IMR-90 (cell line): ENCODE measurements at regions not wholly inside any gene's neighbourhood (a gene's known extent, or its start where the extent isn't known, plus 50 kb on each side); places are given as distances from the start of the nearest gene placed in this dataset.

Experiments used
- ATAC-seq: fragments of 200-7000 bp; cut with Tn5 transposase; 2 replicates; pipeline ENCODE4 v1.9.1; 2020; ENCODE audit warnings: low read depth, mild to moderate bottlenecking, moderate library complexity
- BruUV-seq: library from RNA; stranded (reverse); fragments of 400-500 nt; replicated peaks from 2 replicates; lab custom pipeline; 2021; lab: Mats Ljungman, UMichigan
- CTCF ChIA-PET: fragments of 300-600 bp; formaldehyde crosslinking; extraction: SDS; loops from one replicate; lab custom pipeline; 2021; ENCODE audit warnings: antibody characterized with exemption; lab: Yijun Ruan, JAX
- POLR2A ChIA-PET: fragments of 300-600 bp; sonication (Branson Sonifier 250); formaldehyde crosslinking; loops from one replicate; lab custom pipeline; 2022; ENCODE audit warnings: antibody characterized with exemption; ENCODE audit not compliant: unreplicated experiment; lab: Charles Lee
- DNase-seq: peaks from one replicate; pipeline ENCODE4 v3.0.0; 2013
- H2AFZ ChIP-seq: replicated peaks from 2 replicates; pipeline ENCODE3; 2013; ENCODE audit warnings: low read length, mild to moderate bottlenecking; ENCODE audit not compliant: poor library complexity
- H2AK5ac ChIP-seq: 2 replicates; pipeline ENCODE4 v1.6.1; 2013; ENCODE audit warnings: low read depth, low read length, inconsistent platforms
- H2AK9ac ChIP-seq: replicated peaks from 2 replicates; pipeline ENCODE3; 2013; ENCODE audit warnings: mild to moderate bottlenecking, low read depth, low read length, moderate library complexity; ENCODE audit not compliant: poor library complexity
- H2BK120ac ChIP-seq: 2 replicates; pipeline ENCODE4 v1.6.1; 2013; ENCODE audit warnings: low read depth, low read length, inconsistent platforms
- H2BK15ac ChIP-seq: 3 replicates; pipeline ENCODE4 v1.6.1; 2013; ENCODE audit warnings: low read depth, low read length, inconsistent platforms
- H2BK20ac ChIP-seq: 2 replicates; pipeline ENCODE4 v1.6.1; 2013; ENCODE audit warnings: low read depth, mild to moderate bottlenecking, inconsistent platforms, low read length, moderate library complexity
- H2BK5ac ChIP-seq: 2 replicates; pipeline ENCODE4 v1.6.1; 2013; ENCODE audit warnings: mild to moderate bottlenecking, low read depth, low read length, inconsistent platforms; ENCODE audit not compliant: poor library complexity, severe bottlenecking
- H3K14ac ChIP-seq: replicated peaks from 2 replicates; pipeline ENCODE4 v1.6.1; 2013; ENCODE audit warnings: low read depth, low read length, inconsistent platforms
- H3K18ac ChIP-seq: 2 replicates; pipeline ENCODE4 v1.6.1; 2013; ENCODE audit warnings: low read depth, low read length, control low read depth
- H3K23ac ChIP-seq: 2 replicates; pipeline ENCODE4 v1.6.1; 2013; ENCODE audit warnings: low read depth, low read length, inconsistent platforms
- H3K27ac ChIP-seq: 2 replicates; pipeline ENCODE4 v1.5.1; 2013; ENCODE audit warnings: mild to moderate bottlenecking, control low read depth, low read length; ENCODE audit not compliant: insufficient read depth
- H3K27me3 ChIP-seq: 2 replicates; pipeline ENCODE4 v1.6.1; 2013; ENCODE audit warnings: low read length; ENCODE audit not compliant: control insufficient read depth, insufficient read depth
- H3K36me3 ChIP-seq: 2 replicates; pipeline ENCODE4 v1.6.1; 2013; ENCODE audit warnings: low read length, mixed read lengths; ENCODE audit not compliant: control insufficient read depth, insufficient read depth
- H3K4ac ChIP-seq: 2 replicates; pipeline ENCODE4 v1.6.1; 2013; ENCODE audit warnings: low read depth, low read length, inconsistent platforms
- H3K4me1 ChIP-seq: 2 replicates; pipeline ENCODE4 v1.6.1; 2013; ENCODE audit warnings: low read length, mixed read lengths; ENCODE audit not compliant: control insufficient read depth, insufficient read depth
- H3K4me2 ChIP-seq: 2 replicates; pipeline ENCODE4 v1.6.1; 2013; ENCODE audit warnings: low read depth, mild to moderate bottlenecking, control low read depth, low read length, moderate library complexity
- H3K4me3 ChIP-seq: 2 replicates; pipeline ENCODE4 v1.5.1; 2013; ENCODE audit warnings: low read depth, mild to moderate bottlenecking, control low read depth, low read length, moderate library complexity; ENCODE audit not compliant: insufficient read depth
- H3K56ac ChIP-seq: 2 replicates; pipeline ENCODE4 v1.6.1; 2013; ENCODE audit warnings: low read length, inconsistent platforms; ENCODE audit not compliant: insufficient read depth; ENCODE audit errors: extremely low read depth
- H3K79me1 ChIP-seq, 2 experiments: 2 replicates each; pipeline ENCODE4 v1.6.1; 2013; ENCODE audit warnings: low read length in 2 of 2, inconsistent platforms in 1 of 2, low read depth in 1 of 2
- H3K9ac ChIP-seq: 2 replicates; pipeline ENCODE4 v1.6.1; 2013; ENCODE audit warnings: low read depth, low read length, control low read depth
- H3K9me1 ChIP-seq: 2 replicates; pipeline ENCODE4 v1.6.1; 2013; ENCODE audit warnings: low read length, inconsistent platforms; ENCODE audit not compliant: insufficient read depth
- H3K9me3 ChIP-seq: 2 replicates; pipeline ENCODE4 v1.6.1; 2013; ENCODE audit warnings: low read length; ENCODE audit not compliant: control insufficient read depth, insufficient read depth
- H4K20me1 ChIP-seq: 2 replicates; pipeline ENCODE4 v1.6.1; 2013; ENCODE audit warnings: low read length, inconsistent platforms; ENCODE audit not compliant: insufficient read depth
- H4K5ac ChIP-seq: 2 replicates; pipeline ENCODE4 v1.6.1; 2013; ENCODE audit warnings: mild to moderate bottlenecking, low read depth, low read length, control low read depth
- H4K8ac ChIP-seq, 2 experiments: 2 replicates each; pipeline ENCODE4 v1.6.1; 2013; ENCODE audit warnings: low read depth in 2 of 2, low read length in 2 of 2, control low read depth in 1 of 2, inconsistent platforms in 1 of 2
- H4K91ac ChIP-seq: 2 replicates; pipeline ENCODE4 v1.6.1; 2013; ENCODE audit warnings: low read depth, low read length, inconsistent platforms; ENCODE audit not compliant: insufficient read depth
- MAFK ChIP-seq: IDR thresholded peaks from 2 replicates; pipeline ENCODE4 v1.6.1; 2012; ENCODE audit warnings: low read depth, low read length, improper control_type of control experiment
- NFE2L2 ChIP-seq: fragments of 150-350 bp; IDR thresholded peaks from 2 replicates; pipeline ENCODE4 v1.6.1; 2016; ENCODE audit warnings: low read depth, mild to moderate bottlenecking, low read length
- RAD21 ChIP-seq: IDR thresholded peaks from 2 replicates; pipeline ENCODE4 v1.6.1; 2012; ENCODE audit warnings: low read length, improper control_type of control experiment
- RFX5 ChIP-seq: IDR thresholded peaks from 2 replicates; pipeline ENCODE4 v1.8.0; 2012; ENCODE audit warnings: low read depth, mild to moderate bottlenecking, low read length, moderate library complexity
- SMC3 ChIP-seq: fragments of 150-350 bp; IDR thresholded peaks from 2 replicates; pipeline ENCODE4 v1.6.1; 2016; ENCODE audit warnings: low read depth, mild to moderate bottlenecking, antibody characterized with exemption, low read length, moderate library complexity
- WGBS, 2 experiments: methylation state at CpG; one replicate each; pipeline versions ENCODE4 v1.1.5 to v1.1.7; 2013; ENCODE audit warnings: missing lambda C conversion rate in 2 of 2; ENCODE audit not compliant: insufficient read length in 1 of 2; ENCODE audit errors: extremely low coverage in 2 of 2; 5-methylcytosine and 5-hydroxymethylcytosine counted together
- dilution Hi-C: fragments of 300-500 bp; cut with HindIII; formaldehyde crosslinking; loops from one replicate; pipeline ENCODE4 v1.14.3; 2018; ENCODE audit warnings: low sequenced_read_pairs; ENCODE audit not compliant: unreplicated experiment
- in situ Hi-C: fragments of 300-500 bp; cut with MboI; formaldehyde crosslinking; loops from 3 replicates; pipeline ENCODE4 v1.14.3; 2019; ENCODE audit warnings: low sequenced_read_pairs, inconsistent platforms, mixed read lengths
- intact Hi-C: fragments of 100-400 bp; cut with micrococcal nuclease; formaldehyde crosslinking; loops from 2 replicates; pipeline ENCODE4 v1.10.0; 2022
- TF ChIP-seq, protein P1 (sequence below): fragments of 150-350 bp; IDR thresholded peaks from 2 replicates; pipeline ENCODE4 v1.6.1; 2016; ENCODE audit warnings: low read depth, mild to moderate bottlenecking, low read length, moderate library complexity, borderline replicate concordance

DNA sequence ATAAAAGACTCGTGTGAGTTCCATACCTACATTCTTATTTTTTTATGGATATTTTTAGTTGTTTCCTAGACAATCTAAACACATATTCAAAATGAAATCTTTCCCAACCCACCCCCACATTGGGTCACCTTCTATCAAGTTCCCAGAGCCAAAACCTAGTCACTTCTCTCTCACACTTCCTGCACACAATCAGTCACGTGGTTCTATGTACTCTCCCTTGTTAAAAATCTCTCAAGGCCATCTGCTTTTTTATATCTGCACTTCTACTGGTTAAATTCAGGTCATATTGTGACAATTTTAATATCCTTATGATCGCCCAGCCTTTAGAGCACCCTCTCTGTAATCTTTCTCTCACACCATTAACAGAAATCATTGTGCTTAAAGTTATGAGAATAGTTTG lies 175.0 kb upstream of the SYT10 start:
- dilution Hi-C loops (no loop called here), intact Hi-C loops (no loop called here), in situ Hi-C loops (no loop called here)
- no peak for ATAC-seq
- Histone ChIP-seq H2BK20ac (no peak overlapping the region), H3K18ac (no peak overlapping the region), H3K9me1 (no peaks in the 10 kb centered on the region), H3K27me3 (no peaks in the 10 kb centered on the region), H2BK120ac (no peak overlapping the region), H2AK5ac (no peak overlapping the region), H4K5ac (no peak overlapping the region), H4K20me1 (no peaks in the 10 kb centered on the region), H4K91ac (no peak overlapping the region), H3K9ac (no peak overlapping the region), H3K4me1 (no peaks in the 10 kb centered on the region), H2BK5ac (no peak overlapping the region), H3K56ac (no peak overlapping the region), H3K14ac (no peak overlapping the region), H3K27ac (no peak overlapping the region), H3K23ac (no peak overlapping the region), H3K4ac (no peak overlapping the region), H2AK9ac (no peak overlapping the region), H4K8ac (no peak overlapping the region), H3K36me3 (no peaks in the 10 kb centered on the region), H3K4me2 (no peak overlapping the region), H3K4me3 (no peak overlapping the region), H3K9me3 (peaks cover 7% of the 10 kb centered on the region), H2BK15ac (no peak overlapping the region), H2AFZ (no peak overlapping the region), H3K79me1 (no peaks in the 10 kb centered on the region)
- no peak for DNase-seq
- POLR2A ChIA-PET = no interaction called here
- no TSS peak for BruUV-seq
- CTCF ChIA-PET = no interaction called here
- TF ChIP-seq MAFK (no peak), SMC3 (no peak), RAD21 (no peak), NFE2L2 (no peak), RFX5 (no peak)
- TF ChIP-seq, protein P1, sequence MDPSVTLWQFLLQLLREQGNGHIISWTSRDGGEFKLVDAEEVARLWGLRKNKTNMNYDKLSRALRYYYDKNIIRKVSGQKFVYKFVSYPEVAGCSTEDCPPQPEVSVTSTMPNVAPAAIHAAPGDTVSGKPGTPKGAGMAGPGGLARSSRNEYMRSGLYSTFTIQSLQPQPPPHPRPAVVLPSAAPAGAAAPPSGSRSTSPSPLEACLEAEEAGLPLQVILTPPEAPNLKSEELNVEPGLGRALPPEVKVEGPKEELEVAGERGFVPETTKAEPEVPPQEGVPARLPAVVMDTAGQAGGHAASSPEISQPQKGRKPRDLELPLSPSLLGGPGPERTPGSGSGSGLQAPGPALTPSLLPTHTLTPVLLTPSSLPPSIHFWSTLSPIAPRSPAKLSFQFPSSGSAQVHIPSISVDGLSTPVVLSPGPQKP = no peak
- WGBS, 2 experiments = 20% methylated on average over 1 of the region's 3 CpGs; no CpG with 5 or more reads in 1 of the 2 experiments
